ENCODE measurements at regions not wholly inside any gene's neighbourhood (a gene's known extent, or its start where the extent isn't known, plus 50 kb on each side); places are given as distances from the start of the nearest gene placed in this dataset.

GRCh38 chr4:180664766-180665368 lies 1578.3 kb upstream of the TENM3 start:
- Histone ChIP-seq H3K79me2 (ENCODE audit: insufficient read depth, low read length) (no peaks in the 10 kb centered on the region), H3K9me3 (ENCODE audit: control insufficient read depth in 1 of 2, insufficient read depth in 1 of 2, low read depth in 1 of 2, low read length in 2 of 2) (no peaks in the 10 kb centered on the region), H3K36me3 (ENCODE audit: control insufficient read depth in 1 of 2, insufficient read depth in 2 of 2, low read length in 2 of 2) (no peaks in the 10 kb centered on the region), H4K20me1 (ENCODE audit: insufficient read depth) (no peaks in the 10 kb centered on the region), H3K4me2 (ENCODE audit: low read length) (peak overlapping the region; percentile 76), H2AFZ (ENCODE audit: low read depth, low read length, poor library complexity, severe bottlenecking) (peak overlapping the region; percentile 100), H3K4me1 (ENCODE audit: control insufficient read depth in 1 of 2, insufficient read depth in 2 of 2, low read length in 2 of 2) (peaks cover 5 to 11% of the 10 kb centered on the region in 2 experiments; a peak in 3 of 4 replicates), H3K27ac (ENCODE audit: low read depth, low read length) (no peak overlapping the region), H3K27me3 (ENCODE audit: insufficient read depth, low read length) (no peaks in the 10 kb centered on the region), H3K9me2 (ENCODE audit: insufficient read depth) (no peaks in the 10 kb centered on the region), H3K9ac (ENCODE audit: low read length) (no peak overlapping the region), H3K4me3 (replicated peaks in 1 of 2; ENCODE audit: low read depth in 1 of 2, low read length in 2 of 2) (no peak overlapping the region; a peak in 1 of 4 replicates)
- ChIA-PET CTCF (interaction anchor here (0.7 to 2.5 kb wide), 15 partner anchors 9 to 797 kb away, joined by 3 to 8 read pairs (median 4); no protein-coding TSS in a partner anchor), RAD21 (ENCODE audit: low non-redundant PET in 1 of 2, low total read pairs in 2 of 2, uncharacterized antibody in 2 of 2, unreplicated experiment in 2 of 2) (interaction anchor here in 1 of 2 experiments (0.7 to 1.1 kb wide), 2 partner anchors 9 to 797 kb away, joined by 3 read pairs; no protein-coding TSS in a partner anchor), POLR2A (no interaction called here)
- DNase-seq (ENCODE audit: low read depth, low spot score) (peak; percentile 87), ATAC-seq (peak; percentile 80)
- no TSS peak for BruUV-seq (replicated peaks)
- intact Hi-C loops (cut with micrococcal nuclease): loop anchor here (2.0 to 10.0 kb wide), 4 partner anchors 162 to 864 kb away; no protein-coding TSS in a partner anchor
- TF ChIP-seq CTCF (IDR thresholded peaks at IDR 0.05 in 2 of 3, conservative IDR thresholded peaks at IDR 0.05 in 1 of 3; ENCODE audit: borderline replicate concordance in 1 of 3, insufficient read depth in 1 of 3, low read depth in 2 of 3, low read length in 2 of 3) (peak; percentile 60 to 86 (median 68); a peak in 5 of 6 replicates), SIN3A (IDR thresholded peaks at IDR 0.05; ENCODE audit: low read depth) (no peak), ATF3 (IDR thresholded peaks at IDR 0.05) (no peak), ELF1 (IDR thresholded peaks at IDR 0.05; ENCODE audit: borderline replicate concordance, low read depth) (peak; percentile 39; the same call in 1 of the 2 replicates), SP1 (IDR thresholded peaks at IDR 0.05; ENCODE audit: low read depth) (no peak), POLR2A (IDR thresholded peaks at IDR 0.05; ENCODE audit: borderline replicate concordance, extremely low read depth, insufficient read depth, insufficient read length) (no peak), CBX3 (IDR thresholded peaks at IDR 0.05; ENCODE audit: low read depth) (0 out of 2 replicates have a peak, but pooled peaks have one; percentile 46), EZH2phosphoT487 (IDR thresholded peaks at IDR 0.05; ENCODE audit: borderline replicate concordance) (no peak), RAD21 (IDR thresholded peaks at IDR 0.05; ENCODE audit: low read depth) (peak; percentile 75)

All from HCT116 (cell line).